H1 (cell line): ENCODE measurements at regions not wholly inside any gene's neighbourhood (a gene's known extent, or its start where the extent isn't known, plus 50 kb on each side); places are given as distances from the start of the nearest gene placed in this dataset.

Experiments used
- CTCF ChIP-seq, 3 experiments: IDR thresholded peaks; 1 replicate in 2 of 3; 2 replicates in 1 of 3; pipeline versions ENCODE4 v1.5.1 to v1.6.1; 2011; ENCODE audit warnings: low read length in 3 of 3, mild to moderate bottlenecking in 3 of 3, inconsistent platforms in 2 of 3, low read depth in 1 of 3, moderate library complexity in 1 of 3; ENCODE audit not compliant: insufficient read depth in 1 of 3; ENCODE audit errors: control extremely low read depth in 1 of 3
- KDM4A ChIP-seq: IDR thresholded peaks from one replicate; pipeline ENCODE4 v1.7.1; 2012; ENCODE audit warnings: low read depth, mild to moderate bottlenecking, moderate library complexity, low read length, inconsistent platforms; ENCODE audit not compliant: severe bottlenecking

- TF ChIP-seq CTCF (IDR thresholded peaks at IDR 0.05; ENCODE audit: control extremely low read depth in 1 of 3, insufficient read depth in 1 of 3, low read depth in 1 of 3, low read length in 3 of 3) = no peak
- no peak for TF ChIP-seq KDM4A
These were observed 566.6 kb downstream of the RPS29 start for GRCh38 chr14:49019467-49020115.
